K562 (cell line): ENCODE measurements at regions not wholly inside any gene's neighbourhood (a gene's known extent, or its start where the extent isn't known, plus 50 kb on each side); places are given as distances from the start of the nearest gene placed in this dataset.

Experiments
- ELF4 ChIP-seq: fragments of 450-650 bp; formaldehyde crosslinking; IDR thresholded peaks from 2 replicates; pipeline ENCODE4 v1.4.0; 2022; ENCODE audit warnings: missing genetic modification characterization
- EP400 ChIP-seq: fragments of 450-650 bp; IDR thresholded peaks from 2 replicates; pipeline ENCODE4 v1.6.1; 2017; ENCODE audit warnings: antibody characterized with exemption, mild to moderate bottlenecking, moderate library complexity
- FOSL1 ChIP-seq: fragments of 200-800 bp; sonication (Bioruptor generic); conservative IDR thresholded peaks from 2 replicates; pipeline ENCODE4 v1.6.1; 2016; ENCODE audit warnings: missing genetic modification characterization, missing compliant biosample characterization
- FOXA1 ChIP-seq: fragments of 450-650 bp; IDR thresholded peaks from 2 replicates; pipeline ENCODE4 v1.6.1; 2016; ENCODE audit warnings: mild to moderate bottlenecking, borderline replicate concordance
- PRDM10 ChIP-seq: fragments of 450-650 bp; IDR thresholded peaks from 2 replicates; pipeline ENCODE4 v1.6.1; 2018; ENCODE audit not compliant: partially characterized antibody
- RBM22 ChIP-seq: fragments of 200-400 bp; formaldehyde crosslinking; IDR thresholded peaks from 2 replicates; pipeline ENCODE4 v1.6.1; 2018; ENCODE audit warnings: low read length, low read depth; ENCODE audit not compliant: poor library complexity, severe bottlenecking
- STAT5A ChIP-seq: IDR thresholded peaks from 2 replicates; pipeline ENCODE4 v1.6.1; 2012; ENCODE audit warnings: low read length, inconsistent platforms, borderline replicate concordance
- TF ChIP-seq, protein P1 (sequence below): sonication (generic); formaldehyde crosslinking; IDR thresholded peaks from 2 replicates; pipeline ENCODE4 v1.9.0; 2022; ENCODE audit warnings: mild to moderate bottlenecking, missing genetic modification reagents

DNA sequence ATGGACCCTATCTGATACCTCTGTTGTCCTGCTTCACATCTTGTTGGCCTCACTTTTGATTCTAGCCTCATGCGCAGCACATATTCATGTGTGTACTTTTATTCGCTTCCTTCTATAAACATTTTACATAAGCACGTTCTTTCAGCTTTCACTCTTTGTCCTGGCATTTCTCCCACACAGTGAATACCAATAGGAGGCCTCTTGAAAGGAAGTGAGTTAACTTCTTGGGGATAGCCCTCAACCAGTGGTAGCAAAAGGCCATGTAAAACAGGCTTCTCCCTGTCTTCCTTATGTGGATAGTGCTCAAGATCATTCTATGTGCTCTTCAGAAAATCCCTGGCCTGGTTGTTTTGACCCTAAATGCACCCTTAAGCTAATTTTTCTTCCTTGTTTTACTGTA lies 633.9 kb upstream of the MBL2 start (continued):
- no peak for TF ChIP-seq STAT5A
- no peak for TF ChIP-seq FOXA1
- TF ChIP-seq PRDM10 = no peak
- TF ChIP-seq ELF4 (CRISPR knock-in tag) = no peak
- no peak for TF ChIP-seq EP400
- TF ChIP-seq FOSL1 (tag) = no peak
- TF ChIP-seq RBM22 = no peak
- TF ChIP-seq, protein P1, sequence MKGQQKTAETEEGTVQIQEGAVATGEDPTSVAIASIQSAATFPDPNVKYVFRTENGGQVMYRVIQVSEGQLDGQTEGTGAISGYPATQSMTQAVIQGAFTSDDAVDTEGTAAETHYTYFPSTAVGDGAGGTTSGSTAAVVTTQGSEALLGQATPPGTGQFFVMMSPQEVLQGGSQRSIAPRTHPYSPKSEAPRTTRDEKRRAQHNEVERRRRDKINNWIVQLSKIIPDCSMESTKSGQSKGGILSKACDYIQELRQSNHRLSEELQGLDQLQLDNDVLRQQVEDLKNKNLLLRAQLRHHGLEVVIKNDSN (CRISPR knock-in tag) = no peak
